Activated naive CD4-positive, alpha-beta T cell treated with anti-CD3 and anti-CD28 coated beads, Interleukin-2, amount 10 ng/mL, durations not matched to agents 7 days and 5 days (primary cell): ENCODE measurements at regions not wholly inside any gene's neighbourhood (a gene's known extent, or its start where the extent isn't known, plus 50 kb on each side); places are given as distances from the start of the nearest gene placed in this dataset.

ENCODE experiments used
- CTCF ChIA-PET: fragments of 350-600 bp; sonication (Branson Sonifier 250); formaldehyde crosslinking; loops from one replicate; lab custom pipeline; 2021; ENCODE audit warnings: antibody characterized with exemption; lab: Charles Lee
- DNase-seq: peaks from one replicate; pipeline ENCODE4 v3.0.0-alpha.2; 2020
- H3K27ac Mint-ChIP-seq: one replicate; pipeline ENCODE4 v1.8.0; 2021; ENCODE audit warnings: mild to moderate bottlenecking, moderate library complexity, mixed read lengths
- H3K27me3 Mint-ChIP-seq: one replicate; pipeline ENCODE4 v1.8.0; 2021; ENCODE audit warnings: mild to moderate bottlenecking, mixed read lengths
- H3K36me3 Mint-ChIP-seq: one replicate; pipeline ENCODE4 v1.8.0; 2021; ENCODE audit warnings: mixed read lengths
- H3K4me1 Mint-ChIP-seq: one replicate; pipeline ENCODE4 v1.8.0; 2021; ENCODE audit warnings: mixed read lengths
- H3K4me3 Mint-ChIP-seq: one replicate; pipeline ENCODE4 v1.8.0; 2021; ENCODE audit warnings: mild to moderate bottlenecking, moderate library complexity, mixed read lengths
- H3K9me3 Mint-ChIP-seq: one replicate; pipeline ENCODE4 v1.8.0; 2021; ENCODE audit warnings: mixed read lengths

GRCh38 chr6:66675906-66676305 is 968.9 kb upstream of the EYS start:
- no peak overlapping the region for H3K27ac Mint-ChIP-seq
- CTCF ChIA-PET: no interaction called here
- no peak overlapping the region for H3K4me3 Mint-ChIP-seq
- no peak for DNase-seq
- no peaks in the 10 kb centered on the region for H3K36me3 Mint-ChIP-seq
- H3K4me1 Mint-ChIP-seq: no peaks in the 10 kb centered on the region
- peaks cover 2% of the 10 kb centered on the region for H3K9me3 Mint-ChIP-seq
- no peaks in the 10 kb centered on the region for H3K27me3 Mint-ChIP-seq

DNA sequence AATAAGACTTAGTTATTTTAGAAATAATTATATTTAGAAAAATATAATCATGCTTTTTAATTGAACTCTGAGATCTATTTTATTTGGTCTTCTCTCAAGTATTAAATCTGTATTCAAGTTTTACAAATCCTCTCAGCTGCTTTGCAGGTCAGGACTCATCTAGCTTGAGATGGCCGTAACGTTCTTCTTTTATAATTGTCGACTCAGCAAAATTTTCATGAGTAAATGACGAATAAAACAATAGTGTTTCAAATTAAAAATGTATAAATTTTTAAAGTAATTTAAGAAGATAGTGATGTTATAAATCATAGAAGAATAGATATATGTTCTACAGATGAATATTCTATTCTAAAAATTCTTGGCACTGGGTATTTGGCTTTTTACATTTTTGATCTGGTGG is 957.1 kb upstream of the EYS start:
- CTCF ChIA-PET: no interaction called here
- Mint-ChIP-seq H3K27me3 (no peaks in the 10 kb centered on the region), H3K27ac (no peak overlapping the region), H3K4me1 (no peaks in the 10 kb centered on the region), H3K36me3 (no peaks in the 10 kb centered on the region), H3K9me3 (peaks cover 2% of the 10 kb centered on the region), H3K4me3 (no peak overlapping the region)
- no peak for DNase-seq

DNA sequence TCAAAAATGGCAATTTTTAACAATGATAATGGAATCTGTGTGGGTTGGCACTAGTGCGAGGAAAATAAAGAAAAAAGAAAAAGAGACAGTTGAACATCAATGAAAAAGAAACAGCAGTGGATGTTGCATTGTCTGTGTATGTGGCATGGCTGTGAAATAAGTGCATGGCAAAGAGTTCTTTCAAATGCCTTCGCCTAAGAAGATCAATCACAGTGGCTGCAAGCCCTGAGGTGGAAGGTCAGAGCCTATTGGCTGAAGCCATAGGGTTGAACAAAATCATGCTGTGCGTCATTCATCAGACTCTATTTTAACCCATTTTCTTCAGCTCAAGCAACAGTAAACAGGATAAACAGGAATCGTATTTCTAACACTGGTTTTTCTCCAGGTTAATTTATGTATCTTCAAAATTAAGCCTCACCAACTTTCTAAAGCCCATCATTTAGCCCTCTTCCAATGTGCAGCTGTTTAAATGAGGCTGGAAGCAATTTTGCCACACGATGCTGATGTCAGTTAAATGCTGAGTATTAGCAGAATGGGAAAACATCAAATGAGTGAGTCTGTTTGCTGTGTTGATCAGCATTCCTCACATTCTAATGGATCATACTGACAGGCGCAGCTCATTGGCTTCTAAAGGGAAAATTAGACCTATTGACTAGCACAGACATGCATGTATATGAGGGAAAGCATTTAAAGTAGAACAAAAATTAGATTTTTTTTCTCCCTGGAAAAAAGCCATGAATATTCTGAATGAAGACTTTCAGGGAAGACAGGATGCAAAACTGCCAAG is 955.9 kb upstream of the EYS start:
- no peak for DNase-seq
- Mint-ChIP-seq H3K27ac (no peak overlapping the region), H3K9me3 (peaks cover 2% of the 10 kb centered on the region), H3K4me1 (no peaks in the 10 kb centered on the region), H3K27me3 (no peaks in the 10 kb centered on the region), H3K4me3 (no peak overlapping the region), H3K36me3 (no peaks in the 10 kb centered on the region)
- CTCF ChIA-PET: no interaction called here

DNA sequence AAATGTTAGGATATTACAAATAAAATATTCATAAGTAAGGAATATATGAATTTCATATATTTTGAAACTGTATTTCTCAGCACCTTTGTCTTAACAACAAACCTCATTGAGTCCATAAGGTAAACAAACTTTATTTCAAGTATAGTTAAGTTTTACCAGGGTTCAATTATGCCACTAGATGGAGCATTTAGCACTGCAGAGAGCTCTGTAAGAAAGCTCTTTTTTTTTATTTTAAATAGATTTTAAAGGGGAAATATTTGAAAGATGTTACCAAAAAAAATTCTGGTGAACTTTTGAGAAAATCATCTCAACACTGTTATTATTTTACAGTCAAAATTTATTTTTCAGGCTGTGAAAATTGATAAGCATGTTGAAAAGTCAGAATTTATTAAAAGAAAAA is 955.2 kb upstream of the EYS start:
- H3K9me3 Mint-ChIP-seq: peaks cover 8% of the 10 kb centered on the region
- DNase-seq: no peak
- H3K27me3 Mint-ChIP-seq: no peaks in the 10 kb centered on the region
- CTCF ChIA-PET: no interaction called here
- no peak overlapping the region for H3K27ac Mint-ChIP-seq
- no peak overlapping the region for H3K4me3 Mint-ChIP-seq
- H3K4me1 Mint-ChIP-seq: no peaks in the 10 kb centered on the region
- H3K36me3 Mint-ChIP-seq: no peaks in the 10 kb centered on the region

- Mint-ChIP-seq H3K27me3 (no peaks in the 10 kb centered on the region), H3K4me3 (no peak overlapping the region), H3K9me3 (peaks cover 17% of the 10 kb centered on the region), H3K36me3 (no peaks in the 10 kb centered on the region), H3K27ac (no peak overlapping the region), H3K4me1 (no peaks in the 10 kb centered on the region)
- CTCF ChIA-PET: no interaction called here
- no peak for DNase-seq
These were observed 948.4 kb upstream of the EYS start for GRCh38 chr6:66655420-66655819.

- Mint-ChIP-seq H3K4me3 (no peak overlapping the region), H3K27me3 (no peaks in the 10 kb centered on the region), H3K9me3 (peaks cover 6% of the 10 kb centered on the region), H3K4me1 (no peaks in the 10 kb centered on the region), H3K27ac (no peak overlapping the region), H3K36me3 (no peaks in the 10 kb centered on the region)
- no peak for DNase-seq
- CTCF ChIA-PET: interaction anchor here (0.7 kb wide), 1 partner anchor 80 kb away, joined by 3 read pairs; no protein-coding TSS in a partner anchor
These were observed 931.5 kb upstream of the EYS start for GRCh38 chr6:66638518-66638917.

DNA sequence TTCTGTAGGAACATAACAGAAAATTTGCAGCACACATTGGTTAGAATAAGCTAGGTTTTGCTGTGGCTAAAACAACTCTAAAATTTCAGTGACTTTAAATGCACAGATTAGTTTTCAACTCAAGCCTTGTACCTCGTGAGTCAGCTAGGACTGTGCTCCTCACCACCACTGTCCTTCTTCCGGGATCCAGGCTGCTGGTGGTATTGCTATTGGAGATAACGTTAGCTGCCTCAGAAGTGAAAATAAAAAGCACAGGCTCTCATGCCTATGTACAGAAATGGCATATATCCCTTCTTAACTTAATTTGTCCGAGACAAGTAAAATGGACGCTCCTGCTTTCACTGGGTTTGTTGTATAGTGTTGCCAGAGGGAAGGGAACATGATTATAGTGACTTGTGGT is 931.1 kb upstream of the EYS start:
- Mint-ChIP-seq H3K9me3 (peaks cover 9% of the 10 kb centered on the region), H3K27ac (no peak overlapping the region), H3K4me3 (no peak overlapping the region), H3K4me1 (no peaks in the 10 kb centered on the region), H3K27me3 (no peaks in the 10 kb centered on the region), H3K36me3 (no peaks in the 10 kb centered on the region)
- no peak for DNase-seq
- CTCF ChIA-PET: no interaction called here

DNA sequence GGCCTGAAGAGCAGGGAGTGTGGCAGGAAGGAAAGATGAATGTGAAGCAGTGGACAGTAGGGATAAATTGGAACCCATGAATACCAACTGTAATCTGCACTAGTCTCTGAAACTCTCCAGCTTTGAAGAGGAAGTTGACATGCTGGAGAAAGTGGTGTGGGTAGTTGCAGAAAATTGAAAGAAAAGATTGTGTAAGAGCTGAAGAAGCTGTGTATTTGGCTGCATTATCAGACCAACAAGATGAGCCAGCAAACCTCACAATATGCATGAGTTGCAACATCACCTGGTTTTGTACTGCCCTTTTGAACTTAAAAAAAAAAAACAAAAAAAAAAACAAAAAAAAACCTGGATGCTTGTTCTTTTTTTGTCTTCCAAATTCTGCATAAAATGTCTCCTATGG is 921.9 kb upstream of the EYS start:
- Mint-ChIP-seq H3K27me3 (no peaks in the 10 kb centered on the region), H3K4me3 (no peak overlapping the region), H3K36me3 (no peaks in the 10 kb centered on the region), H3K4me1 (no peaks in the 10 kb centered on the region), H3K9me3 (peaks cover 13% of the 10 kb centered on the region), H3K27ac (no peak overlapping the region)
- CTCF ChIA-PET: no interaction called here
- no peak for DNase-seq

- Mint-ChIP-seq H3K27ac (no peak overlapping the region), H3K27me3 (no peaks in the 10 kb centered on the region), H3K4me3 (no peak overlapping the region), H3K36me3 (no peaks in the 10 kb centered on the region), H3K4me1 (no peaks in the 10 kb centered on the region), H3K9me3 (peaks cover 11% of the 10 kb centered on the region)
- CTCF ChIA-PET: no interaction called here
- no peak for DNase-seq
These were observed 916.0 kb upstream of the EYS start for GRCh38 chr6:66623050-66623449.

DNA sequence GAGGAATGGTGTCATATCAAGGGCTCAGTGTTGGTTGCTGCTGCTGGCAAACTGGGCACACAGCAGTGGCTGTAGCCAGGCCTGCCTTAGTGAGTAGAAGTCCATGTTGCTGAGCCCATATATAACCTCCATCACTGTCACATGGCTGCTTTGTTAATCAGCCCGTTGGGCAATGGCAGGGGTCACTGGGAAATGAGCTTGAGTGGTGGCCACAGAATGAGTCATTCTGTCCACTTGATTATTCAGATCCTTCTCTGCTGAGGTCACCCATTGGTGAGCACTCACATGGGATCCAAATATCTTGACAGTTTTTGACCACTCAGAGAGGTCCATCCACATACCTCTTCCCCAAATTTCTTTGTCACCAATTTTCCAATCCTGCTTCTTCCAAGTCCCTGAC is 898.9 kb upstream of the EYS start:
- Mint-ChIP-seq H3K4me3 (no peak overlapping the region), H3K4me1 (no peaks in the 10 kb centered on the region), H3K9me3 (peaks cover 13% of the 10 kb centered on the region), H3K27me3 (no peaks in the 10 kb centered on the region), H3K27ac (no peak overlapping the region), H3K36me3 (no peaks in the 10 kb centered on the region)
- CTCF ChIA-PET: no interaction called here
- no peak for DNase-seq

- no peaks in the 10 kb centered on the region for H3K27me3 Mint-ChIP-seq
- no peak overlapping the region for H3K4me3 Mint-ChIP-seq
- H3K27ac Mint-ChIP-seq: no peak overlapping the region
- CTCF ChIA-PET: no interaction called here
- H3K9me3 Mint-ChIP-seq: peaks cover 14% of the 10 kb centered on the region
- H3K4me1 Mint-ChIP-seq: no peaks in the 10 kb centered on the region
- H3K36me3 Mint-ChIP-seq: no peaks in the 10 kb centered on the region
- DNase-seq: no peak
These were observed 898.0 kb upstream of the EYS start for GRCh38 chr6:66605011-66605410.

GRCh38 chr6:66599541-66599940 is 892.5 kb upstream of the EYS start:
- DNase-seq: no peak
- Mint-ChIP-seq H3K4me3 (no peak overlapping the region), H3K4me1 (no peaks in the 10 kb centered on the region), H3K9me3 (peaks cover 18% of the 10 kb centered on the region), H3K27me3 (no peaks in the 10 kb centered on the region), H3K27ac (no peak overlapping the region), H3K36me3 (no peaks in the 10 kb centered on the region)
- CTCF ChIA-PET: no interaction called here

DNA sequence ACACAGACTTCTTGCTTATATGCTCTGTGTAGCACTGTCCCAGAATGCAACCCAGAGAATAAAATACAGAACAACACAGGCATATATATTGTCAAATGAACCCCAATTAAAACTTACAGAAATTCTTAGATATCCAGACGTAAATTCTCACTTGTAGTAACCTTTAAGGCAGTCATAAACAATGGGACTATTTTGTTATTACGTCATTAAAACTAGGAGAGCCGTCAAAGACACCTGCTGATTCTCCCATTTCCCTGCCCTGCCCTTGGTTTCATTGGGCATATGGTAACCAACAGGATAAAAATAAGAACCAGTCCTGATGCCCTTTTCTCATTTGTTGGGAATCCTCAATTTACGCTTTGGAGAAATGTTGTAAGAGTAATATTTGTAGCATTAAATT is 871.3 kb upstream of the EYS start:
- Mint-ChIP-seq H3K27me3 (no peaks in the 10 kb centered on the region), H3K36me3 (no peaks in the 10 kb centered on the region), H3K4me1 (no peaks in the 10 kb centered on the region), H3K27ac (no peak overlapping the region), H3K4me3 (no peak overlapping the region), H3K9me3 (peaks cover 3% of the 10 kb centered on the region)
- CTCF ChIA-PET: no interaction called here
- no peak for DNase-seq

DNA sequence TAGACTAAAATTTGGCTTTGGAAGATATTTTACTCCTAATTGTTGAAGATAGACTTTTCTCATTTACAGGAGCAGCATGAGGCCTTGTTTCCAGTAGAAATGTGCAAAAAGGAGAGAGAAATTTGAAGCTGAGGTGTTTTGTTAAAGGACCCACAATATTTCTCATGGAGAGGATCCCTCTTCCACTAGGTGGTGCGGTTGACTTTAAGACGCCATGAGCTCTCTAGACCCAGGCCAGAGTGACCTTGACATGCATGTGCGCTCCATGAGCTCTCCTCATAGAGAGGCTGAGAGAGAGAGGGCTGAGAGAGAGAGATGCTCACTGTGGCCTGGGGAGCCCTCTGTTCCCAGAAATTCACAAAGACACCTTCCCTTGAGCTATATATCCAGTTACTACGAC is 861.2 kb upstream of the EYS start:
- no peaks in the 10 kb centered on the region for H3K27me3 Mint-ChIP-seq

DNA sequence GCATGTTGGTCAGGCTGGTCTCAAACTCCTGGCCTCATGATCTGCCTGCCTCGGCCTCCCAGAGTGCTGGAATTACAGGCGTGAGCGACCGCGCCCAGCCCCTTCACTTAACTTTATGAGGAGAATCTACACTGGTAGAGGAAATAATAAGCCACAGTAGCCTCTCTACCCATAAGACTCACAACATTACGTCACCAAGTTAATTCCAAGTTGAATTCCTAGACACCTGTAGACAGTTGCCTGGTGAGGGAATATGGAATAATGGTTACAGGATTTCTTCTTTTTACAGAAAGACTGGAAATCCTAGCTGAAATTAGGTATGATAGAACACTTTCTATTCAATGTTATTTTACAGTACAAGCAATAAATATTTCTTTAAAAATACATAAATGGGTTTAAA is 854.5 kb upstream of the EYS start:
- CTCF ChIA-PET: no interaction called here
- Mint-ChIP-seq H3K9me3 (peaks cover 12% of the 10 kb centered on the region), H3K27ac (no peak overlapping the region), H3K36me3 (no peaks in the 10 kb centered on the region), H3K27me3 (no peaks in the 10 kb centered on the region), H3K4me1 (no peaks in the 10 kb centered on the region), H3K4me3 (no peak overlapping the region)
- no peak for DNase-seq

More for the DNA sequence above, 861.2 kb upstream of the EYS start:
- Mint-ChIP-seq H3K4me3 (no peak overlapping the region), H3K27ac (no peak overlapping the region), H3K36me3 (no peaks in the 10 kb centered on the region), H3K4me1 (no peaks in the 10 kb centered on the region), H3K9me3 (peaks cover 6% of the 10 kb centered on the region)
- CTCF ChIA-PET: no interaction called here
- DNase-seq: no peak
